ENCODE measurements at regions not wholly inside any gene's neighbourhood (a gene's known extent, or its start where the extent isn't known, plus 50 kb on each side); places are given as distances from the start of the nearest gene placed in this dataset.

DNA sequence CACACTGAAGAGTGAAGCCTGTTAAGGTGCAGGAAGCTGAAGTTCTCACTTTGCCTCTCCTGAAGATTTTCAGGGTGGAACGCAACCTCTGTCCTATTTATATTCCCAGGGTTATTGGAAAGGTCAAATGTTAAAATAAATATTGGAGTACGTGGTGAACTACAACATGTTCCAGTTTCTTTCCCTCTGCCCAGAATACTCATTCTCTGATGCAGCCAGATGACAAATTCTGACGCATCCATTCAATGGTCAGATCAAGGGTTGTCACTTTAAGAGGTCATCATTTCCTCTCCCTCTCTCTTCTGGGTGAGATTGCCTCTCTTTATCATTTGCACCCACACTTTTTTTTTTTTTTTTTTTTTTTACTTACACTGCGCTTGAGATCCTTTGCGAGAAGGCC, 277.1 kb downstream of the BRINP1 start:
- no peak for DNase-seq (ENCODE audit: low read depth)

DNA sequence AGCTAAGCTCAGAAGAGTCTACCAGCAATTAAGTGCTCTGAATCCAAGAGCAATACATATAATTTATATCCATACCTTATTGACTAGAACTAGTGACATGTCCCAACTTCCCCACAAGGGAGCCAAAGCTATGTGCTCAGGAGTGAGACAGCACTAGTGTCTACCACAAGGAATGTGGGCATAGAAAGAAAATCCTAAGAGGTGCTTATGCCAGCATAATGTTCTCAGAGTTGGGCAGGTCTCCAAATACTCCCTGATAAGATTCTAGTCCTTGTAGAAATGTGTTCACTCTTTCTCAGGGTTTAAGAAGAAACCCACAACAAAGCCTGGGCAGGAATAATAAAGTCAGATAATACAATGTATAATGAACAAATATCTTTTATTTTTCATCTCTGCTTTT, 275.1 kb downstream of the BRINP1 start:
- no peak for DNase-seq (ENCODE audit: low read depth)

DNA sequence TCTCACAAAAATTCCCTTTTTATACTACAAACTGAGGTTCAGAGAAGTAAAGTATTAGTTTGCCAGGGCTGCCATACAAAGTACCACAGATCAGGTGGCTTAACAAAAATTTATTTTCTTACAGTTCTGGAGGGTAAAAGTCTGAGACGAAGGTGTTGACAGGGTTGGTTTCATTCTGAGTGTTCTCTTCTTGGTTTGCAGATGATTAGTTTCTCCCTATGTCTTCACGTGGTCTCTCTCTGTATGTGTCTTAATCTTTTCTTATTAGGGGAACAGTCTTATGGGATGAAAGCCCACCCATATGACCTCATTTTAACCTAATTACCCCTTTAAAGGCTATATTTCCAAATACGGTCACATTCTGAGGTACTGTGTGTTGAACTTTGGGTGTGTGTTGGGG, 274.2 kb downstream of the BRINP1 start:
- DNase-seq (ENCODE audit: low read depth) = no peak

DNA sequence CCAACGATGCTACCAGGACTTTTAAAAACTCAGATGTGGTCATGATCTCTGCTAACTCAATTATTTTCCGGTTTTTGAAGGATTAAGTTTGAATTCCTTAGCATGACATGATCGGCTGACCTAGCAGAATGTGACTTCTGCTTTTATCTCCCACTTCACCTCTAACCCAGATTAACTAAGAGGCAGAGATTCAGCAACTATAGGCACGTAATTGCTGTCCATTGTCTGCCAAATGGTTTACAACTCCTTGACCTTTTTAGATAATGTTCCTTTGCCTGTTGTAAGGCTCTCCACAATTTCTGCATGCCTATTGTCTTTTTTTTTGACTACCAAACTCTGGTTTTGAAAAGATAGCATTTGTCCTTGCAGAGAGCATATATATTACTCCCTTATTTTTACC, 268.2 kb downstream of the BRINP1 start:
- no peak for DNase-seq (ENCODE audit: low read depth)

DNA sequence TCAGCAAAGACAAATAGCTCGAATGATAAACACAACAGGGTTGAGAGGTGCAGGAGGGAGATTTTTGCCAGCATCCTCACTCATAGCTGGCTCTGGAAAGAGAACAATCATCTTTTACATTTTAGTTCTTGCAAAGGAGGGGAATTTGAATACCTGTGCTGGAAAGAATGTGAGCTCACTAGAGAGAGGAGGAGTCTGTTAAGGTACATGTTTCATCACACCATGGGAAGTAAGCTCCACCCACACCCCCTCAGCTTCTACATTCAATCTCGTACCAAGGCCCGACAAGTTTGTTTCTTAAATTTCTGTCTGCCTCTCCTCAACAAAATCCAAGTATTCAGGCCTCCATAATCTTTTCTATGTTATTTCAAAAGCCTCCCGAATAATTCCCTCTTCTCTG, 254.6 kb downstream of the BRINP1 start:
- no peak for DNase-seq (ENCODE audit: low read depth)

Data from stimulated activated CD4-positive, alpha-beta T cell treated with anti-CD3 and anti-CD28 coated beads, Interleukin-2, amount 100 ng/mL, for 4 hours (primary cell).